DOHH2 (cell line): ENCODE measurements at regions not wholly inside any gene's neighbourhood (a gene's known extent, or its start where the extent isn't known, plus 50 kb on each side); places are given as distances from the start of the nearest gene placed in this dataset.

Experiments
- H3F3A ChIP-seq: fragments of 200-600 bp; sonication (generic), shearing (Covaris generic); 2 replicates; pipeline ENCODE4 v1.6.0; 2016; ENCODE audit warnings: antibody characterized with exemption, mild to moderate bottlenecking; ENCODE audit not compliant: control insufficient read depth, insufficient read depth
- H3K27ac ChIP-seq: fragments of 200-600 bp; sonication (generic); 2 replicates; pipeline ENCODE4 v1.5.1; 2014; ENCODE audit warnings: low read depth, mild to moderate bottlenecking, low read length, moderate library complexity
- H3K27me3 ChIP-seq: fragments of 200-600 bp; sonication (generic); 2 replicates; pipeline ENCODE4 v1.6.1; 2014; ENCODE audit warnings: mild to moderate bottlenecking, low read length, mixed read lengths; ENCODE audit not compliant: control insufficient read depth
- H3K36me3 ChIP-seq: fragments of 200-600 bp; sonication (generic); 2 replicates; pipeline ENCODE4 v1.6.1; 2014; ENCODE audit warnings: mild to moderate bottlenecking, low read length, moderate library complexity, mixed read lengths; ENCODE audit not compliant: control insufficient read depth
- H3K4me1 ChIP-seq: fragments of 200-600 bp; sonication (generic); 2 replicates; pipeline ENCODE4 v1.6.1; 2014; ENCODE audit warnings: mild to moderate bottlenecking, low read length, mixed read lengths; ENCODE audit not compliant: control insufficient read depth
- H3K4me2 ChIP-seq: fragments of 200-600 bp; sonication (generic); 2 replicates; pipeline ENCODE4 v1.6.0; 2014; ENCODE audit warnings: mild to moderate bottlenecking, low read length, moderate library complexity
- H3K4me3 ChIP-seq: fragments of 200-600 bp; sonication (generic); 2 replicates; pipeline ENCODE4 v1.5.1; 2014; ENCODE audit warnings: mild to moderate bottlenecking, low read length, mixed read lengths
- H3K79me2 ChIP-seq: fragments of 200-600 bp; sonication (generic); 2 replicates; pipeline ENCODE4 v1.6.1; 2014; ENCODE audit warnings: mild to moderate bottlenecking, low read length, mixed read lengths; ENCODE audit not compliant: control insufficient read depth
- H3K9me2 ChIP-seq: fragments of 200-600 bp; sonication (generic); replicated peaks from 2 replicates; pipeline ENCODE4 v1.6.1; 2014; ENCODE audit warnings: mild to moderate bottlenecking, low read length, mixed read lengths; ENCODE audit not compliant: control insufficient read depth
- H3K9me3 ChIP-seq: fragments of 200-600 bp; sonication (generic); 2 replicates; pipeline ENCODE4 v1.6.1; 2014; ENCODE audit warnings: antibody characterized with exemption, low read length, mixed read lengths; ENCODE audit not compliant: control insufficient read depth, insufficient read depth
- H4K20me1 ChIP-seq: fragments of 200-600 bp; sonication (generic); 2 replicates; pipeline ENCODE4 v1.6.0; 2014; ENCODE audit warnings: low read depth, mild to moderate bottlenecking, antibody characterized with exemption, low read length, moderate library complexity; ENCODE audit not compliant: control insufficient read depth, insufficient read depth
- CTCF ChIP-seq: fragments of 200-600 bp; sonication (generic); IDR thresholded peaks from one replicate; pipeline ENCODE4 v1.5.1; 2014; ENCODE audit warnings: antibody characterized with exemption, mild to moderate bottlenecking, low read depth, low read length; ENCODE audit not compliant: poor library complexity, severe bottlenecking
- EZH2phosphoT487 ChIP-seq: fragments of 200-600 bp; sonication (generic); IDR thresholded peaks from 2 replicates; pipeline ENCODE4 v1.6.1; 2017; ENCODE audit warnings: borderline replicate concordance, mild to moderate bottlenecking, antibody characterized with exemption, low read length, moderate library complexity, mixed read lengths

GRCh38 chr9:1759009-1759408 lies 256.1 kb upstream of the SMARCA2 start:
- H3K9me2 ChIP-seq: no peaks in the 10 kb centered on the region
- H3F3A ChIP-seq: no peaks in the 10 kb centered on the region
- no peaks in the 10 kb centered on the region for H4K20me1 ChIP-seq
- H3K4me1 ChIP-seq: no peaks in the 10 kb centered on the region
- H3K4me2 ChIP-seq: no peak overlapping the region
- H3K9me3 ChIP-seq: no peaks in the 10 kb centered on the region
- TF ChIP-seq CTCF: no peak
- no peak for TF ChIP-seq EZH2phosphoT487
- H3K4me3 ChIP-seq: no peak overlapping the region
- no peaks in the 10 kb centered on the region for H3K79me2 ChIP-seq
- H3K27ac ChIP-seq: no peak overlapping the region
- H3K36me3 ChIP-seq: no peaks in the 10 kb centered on the region
- no peaks in the 10 kb centered on the region for H3K27me3 ChIP-seq

- Histone ChIP-seq H3K4me1 (no peaks in the 10 kb centered on the region), H3K9me3 (no peaks in the 10 kb centered on the region), H3K4me2 (no peak overlapping the region), H3K27ac (no peak overlapping the region), H3K36me3 (no peaks in the 10 kb centered on the region), H3K9me2 (no peaks in the 10 kb centered on the region), H3F3A (no peaks in the 10 kb centered on the region), H3K27me3 (no peaks in the 10 kb centered on the region), H3K4me3 (no peak overlapping the region), H3K79me2 (no peaks in the 10 kb centered on the region), H4K20me1 (no peaks in the 10 kb centered on the region)
- TF ChIP-seq CTCF (no peak), EZH2phosphoT487 (no peak)
Observed at GRCh38 chr9:1759771-1760300, 255.3 kb upstream of the SMARCA2 start.

- Histone ChIP-seq H3K27ac (no peak overlapping the region), H3K36me3 (no peaks in the 10 kb centered on the region), H3K79me2 (no peaks in the 10 kb centered on the region), H3K27me3 (no peaks in the 10 kb centered on the region), H3K9me3 (no peaks in the 10 kb centered on the region), H3K9me2 (no peaks in the 10 kb centered on the region), H3K4me1 (no peaks in the 10 kb centered on the region), H4K20me1 (no peaks in the 10 kb centered on the region), H3K4me3 (no peak overlapping the region), H3K4me2 (no peak overlapping the region), H3F3A (no peaks in the 10 kb centered on the region)
- TF ChIP-seq EZH2phosphoT487 (no peak), CTCF (no peak)
Observed at GRCh38 chr9:1761807-1762206, 253.3 kb upstream of the SMARCA2 start.

- Histone ChIP-seq H3K36me3 (no peaks in the 10 kb centered on the region), H3K27ac (no peak overlapping the region), H3K9me3 (no peaks in the 10 kb centered on the region), H3K27me3 (no peaks in the 10 kb centered on the region), H4K20me1 (no peaks in the 10 kb centered on the region), H3K9me2 (no peaks in the 10 kb centered on the region), H3K4me1 (no peaks in the 10 kb centered on the region), H3K4me3 (no peak overlapping the region), H3F3A (no peaks in the 10 kb centered on the region), H3K79me2 (no peaks in the 10 kb centered on the region), H3K4me2 (no peak overlapping the region)
- TF ChIP-seq CTCF (no peak), EZH2phosphoT487 (no peak)
Observed at GRCh38 chr9:1766042-1766441, 249.1 kb upstream of the SMARCA2 start.
